ENCODE measurements at regions not wholly inside any gene's neighbourhood (a gene's known extent, or its start where the extent isn't known, plus 50 kb on each side); places are given as distances from the start of the nearest gene placed in this dataset.

DNA sequence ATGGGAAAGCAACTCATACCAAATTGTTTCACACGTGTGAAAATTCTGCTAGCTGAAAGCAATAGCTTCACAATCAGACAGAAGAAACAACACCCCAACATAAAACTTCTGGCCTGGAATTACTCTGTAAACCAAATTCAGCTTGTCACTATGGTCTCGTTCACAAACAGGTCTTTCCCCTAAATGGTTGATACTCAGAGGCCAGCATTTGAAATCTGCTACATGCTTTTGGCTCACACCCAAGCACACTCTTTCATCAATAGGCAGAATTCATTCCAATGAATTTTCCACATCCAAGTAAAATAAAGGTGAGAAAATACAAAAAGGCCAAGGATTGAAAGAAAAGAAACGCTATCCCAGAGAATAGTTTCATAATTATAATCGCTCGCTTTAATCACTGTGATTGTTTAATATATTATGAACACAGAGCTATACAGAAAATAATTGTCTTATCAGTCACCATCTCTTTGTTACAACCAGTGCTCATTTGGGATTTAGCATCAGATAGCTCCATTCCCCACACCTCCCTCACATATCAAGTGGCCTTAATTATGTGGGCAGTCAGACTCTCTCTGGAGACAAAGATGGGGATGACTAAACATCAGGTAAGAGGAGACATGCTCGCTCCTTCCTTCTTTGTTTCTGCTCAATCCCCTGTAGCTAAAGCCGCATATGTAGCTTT is 503.8 kb upstream of the ARRDC4 start:
- no peak for DNase-seq (ENCODE audit: low read depth in 1 of 2, low spot score in 1 of 2)

GRCh38 chr15:97457203-97457847 is 503.2 kb upstream of the ARRDC4 start:
- DNase-seq (ENCODE audit: low read depth in 1 of 2, low spot score in 1 of 2), result no peak

DNA sequence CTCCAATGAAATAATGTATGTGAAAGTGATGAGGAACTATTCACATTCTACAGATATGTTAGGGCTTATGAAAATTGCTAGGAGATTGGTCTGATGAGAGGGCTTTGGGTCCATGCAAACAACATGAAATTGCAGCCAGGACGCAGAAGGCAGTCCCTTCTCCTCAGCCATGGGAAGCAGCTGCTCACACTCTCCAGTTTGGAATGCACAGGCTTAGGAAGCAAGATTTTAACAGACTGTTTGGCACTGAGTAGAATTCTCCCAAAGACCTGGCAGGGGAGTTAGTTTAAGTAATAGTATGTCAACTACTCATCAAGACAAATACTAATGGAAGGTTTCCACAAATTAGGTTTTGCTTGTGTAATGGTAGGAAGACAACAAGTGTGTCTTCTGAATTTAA is 500.7 kb upstream of the ARRDC4 start:
- no peak for DNase-seq (ENCODE audit: low read depth in 1 of 2, low spot score in 1 of 2)

- no peak for DNase-seq (ENCODE audit: low read depth in 1 of 2, low spot score in 1 of 2)
Observed at GRCh38 chr15:97461226-97461625, 499.3 kb upstream of the ARRDC4 start.

GRCh38 chr15:97463696-97464095 is 496.8 kb upstream of the ARRDC4 start:
- DNase-seq (ENCODE audit: low read depth in 1 of 2, low spot score in 1 of 2), result no peak

DNA sequence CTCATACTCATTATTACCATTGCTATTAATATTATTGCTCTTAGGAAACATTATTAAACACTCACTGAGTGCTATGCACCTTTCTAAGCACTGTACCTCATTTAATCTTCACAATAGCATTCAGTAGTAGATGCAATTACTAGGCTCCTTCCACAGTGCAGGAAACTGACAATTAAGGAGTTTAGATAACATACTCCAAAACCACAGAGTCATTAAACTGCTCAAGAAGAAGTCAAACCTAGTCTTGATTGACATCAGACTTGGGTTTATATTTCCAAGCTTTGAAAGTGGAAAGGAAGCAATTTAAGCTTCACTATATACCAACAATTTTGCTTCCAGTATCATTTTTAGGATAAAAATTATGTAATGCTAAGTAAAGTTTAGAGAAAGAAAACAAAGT is 490.1 kb upstream of the ARRDC4 start:
- no peak for DNase-seq (ENCODE audit: low read depth in 1 of 2, low spot score in 1 of 2)

DNA sequence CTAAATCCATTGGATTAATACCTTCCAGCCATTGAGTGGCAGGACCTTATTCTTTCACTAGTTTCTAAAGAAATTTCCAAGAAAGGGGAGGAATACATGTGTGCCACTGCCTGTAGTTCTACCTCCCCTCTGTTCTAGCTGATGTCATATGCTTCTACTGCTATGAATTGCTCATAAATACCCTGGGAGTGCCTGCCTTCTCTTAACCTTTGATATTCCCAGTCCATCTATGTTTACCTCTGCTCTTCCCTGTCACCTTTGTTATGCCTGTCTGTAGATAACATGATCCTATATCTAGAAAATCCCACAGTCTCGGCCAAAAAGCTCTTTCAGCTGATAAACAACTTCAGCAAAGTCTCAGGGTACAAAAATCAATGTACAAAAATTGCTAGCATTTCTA is 486.9 kb upstream of the ARRDC4 start:
- DNase-seq (ENCODE audit: low read depth in 1 of 2, low spot score in 1 of 2), result no peak

GRCh38 chr15:97479957-97480356 is 480.5 kb upstream of the ARRDC4 start:
- no peak for DNase-seq (ENCODE audit: low read depth in 1 of 2, low spot score in 1 of 2)

DNA sequence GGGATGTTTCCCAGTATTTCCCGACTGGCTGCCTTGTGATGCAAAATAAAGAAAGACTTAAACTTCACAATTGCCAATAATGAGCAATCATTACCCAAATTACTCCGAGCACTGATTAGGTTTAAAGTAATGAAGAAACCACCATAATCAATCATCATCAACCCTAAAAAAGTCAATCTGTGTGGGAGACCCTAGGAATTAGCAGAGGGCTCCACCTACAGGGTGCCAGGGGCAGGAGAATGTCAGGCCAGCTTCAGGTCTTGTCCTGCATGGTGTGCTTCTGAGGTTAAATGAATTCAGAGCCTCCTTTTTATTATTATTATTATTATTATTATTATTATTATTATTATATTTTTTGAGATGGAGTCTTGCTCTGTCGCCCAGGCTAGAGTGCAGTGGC is 478.0 kb upstream of the ARRDC4 start:
- DNase-seq (ENCODE audit: low read depth in 1 of 2, low spot score in 1 of 2), result no peak

DNA sequence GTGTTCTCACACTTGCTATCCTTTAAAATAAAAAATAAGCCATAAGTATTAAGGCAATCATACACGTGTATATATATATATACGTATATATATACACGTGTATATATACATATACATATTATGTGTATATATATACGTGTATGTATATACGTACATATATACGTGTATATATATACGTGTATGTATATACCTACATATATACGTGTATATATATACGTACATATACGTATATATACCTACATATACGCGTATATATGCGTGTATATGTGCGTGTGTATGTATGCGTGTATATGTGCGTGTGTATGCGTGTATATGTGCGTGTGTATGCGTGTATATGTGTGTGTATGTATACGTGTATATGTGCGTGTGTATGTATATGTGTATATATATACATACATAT is 477.3 kb upstream of the ARRDC4 start:
- no peak for DNase-seq (ENCODE audit: low read depth in 1 of 2, low spot score in 1 of 2)

DNA sequence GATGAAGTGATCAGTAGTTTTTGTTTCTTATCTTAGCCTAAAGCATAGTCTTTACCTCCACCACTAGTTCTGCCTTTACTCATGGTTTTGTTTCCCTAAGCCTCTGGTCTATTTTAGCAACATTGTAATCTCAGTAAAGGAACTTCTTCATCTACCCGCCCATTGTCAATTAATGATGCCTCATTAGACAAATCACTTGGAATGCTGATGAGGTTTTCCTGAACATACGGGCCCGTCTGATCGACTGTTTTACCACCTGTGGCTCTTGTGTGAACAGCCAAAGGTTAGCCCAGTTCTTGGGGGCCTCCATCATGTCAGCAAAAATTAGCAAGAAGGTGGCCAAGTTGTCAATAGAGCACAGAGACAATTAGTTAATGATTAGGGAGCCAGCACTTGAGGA is 470.1 kb upstream of the ARRDC4 start:
- DNase-seq (ENCODE audit: low read depth in 1 of 2, low spot score in 1 of 2), result no peak

DNA sequence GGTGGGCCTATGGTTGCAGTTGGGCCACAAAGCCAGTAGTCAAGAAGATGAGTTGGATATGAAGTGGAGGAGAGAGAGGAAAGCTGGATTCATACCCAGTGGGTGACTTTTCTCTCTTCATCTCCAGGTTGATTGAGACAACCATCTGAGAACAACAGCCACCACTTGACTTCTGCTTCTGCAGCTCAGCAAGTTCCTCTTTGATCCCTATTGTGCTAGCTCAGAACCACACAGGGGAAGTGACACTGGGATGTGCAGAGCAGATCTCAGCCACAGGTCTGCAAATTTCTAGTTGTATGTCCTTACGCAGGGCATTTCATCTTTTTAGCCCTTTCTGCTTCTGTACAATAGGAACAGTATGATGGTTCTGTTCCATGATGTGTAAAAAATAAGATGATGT is 459.2 kb upstream of the ARRDC4 start:
- no peak for DNase-seq (ENCODE audit: low read depth in 1 of 2, low spot score in 1 of 2)

DNA sequence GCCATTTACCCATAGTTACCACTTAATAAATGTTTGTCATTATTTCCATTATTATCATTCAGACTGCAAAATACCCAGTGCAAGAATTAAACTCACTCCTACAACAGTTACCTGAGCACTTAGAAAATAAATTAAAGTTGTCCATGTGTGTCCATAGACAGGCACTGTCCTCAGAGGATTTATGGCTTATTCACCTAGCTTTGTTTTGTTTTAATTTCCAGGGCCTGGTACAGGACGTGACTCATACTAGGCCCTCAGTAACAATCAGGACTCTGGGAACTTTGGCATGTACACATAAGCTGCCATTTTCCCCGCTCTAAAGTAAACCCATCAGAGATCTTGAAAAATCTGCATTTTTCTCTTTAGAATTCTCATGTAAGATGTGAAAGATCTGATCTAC is 458.5 kb upstream of the ARRDC4 start:
- DNase-seq (ENCODE audit: low read depth in 1 of 2, low spot score in 1 of 2), result no peak

- DNase-seq (ENCODE audit: low read depth in 1 of 2, low spot score in 1 of 2), result no peak
Observed at GRCh38 chr15:97504031-97504792, 456.3 kb upstream of the ARRDC4 start.

DNA sequence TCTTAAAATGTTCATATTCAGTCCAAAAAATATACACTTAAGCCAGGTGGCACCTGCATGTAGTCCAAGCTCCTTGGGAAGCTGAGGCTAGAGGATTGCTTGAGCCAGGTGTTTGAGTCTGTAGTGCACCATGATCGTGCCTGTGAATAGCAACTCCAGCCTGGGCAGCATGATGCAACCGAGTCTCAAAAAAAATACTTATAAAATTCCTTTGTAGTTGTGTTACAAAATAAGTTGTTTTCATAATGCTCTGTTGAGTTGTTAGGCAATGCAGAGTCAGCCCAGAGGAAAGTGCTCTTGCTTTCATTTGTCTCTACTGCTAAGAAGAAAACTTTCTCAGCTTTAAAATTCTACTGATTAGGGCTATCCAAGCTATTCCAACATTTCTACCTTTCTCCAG is 442.8 kb upstream of the ARRDC4 start:
- no peak for DNase-seq (ENCODE audit: low read depth in 1 of 2, low spot score in 1 of 2)

DNA sequence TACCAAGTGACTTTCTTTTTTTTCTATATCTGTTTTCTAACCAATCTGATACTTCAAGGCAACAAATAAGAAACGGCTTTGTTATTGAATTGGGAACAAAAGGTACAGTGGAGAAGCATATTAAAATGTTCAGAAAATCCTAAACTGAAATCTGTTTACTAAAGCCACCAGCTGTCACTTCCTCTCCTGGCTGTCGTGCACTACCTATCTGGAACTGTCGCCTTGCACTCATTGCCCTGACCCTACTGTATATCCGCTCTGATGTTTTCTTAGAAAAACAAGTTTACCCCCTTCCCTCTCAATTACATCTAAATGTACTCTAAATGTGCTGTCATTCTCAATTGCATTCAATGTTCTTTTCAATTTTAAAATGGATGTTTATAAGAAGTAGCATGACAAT is 439.8 kb upstream of the ARRDC4 start:
- no peak for DNase-seq (ENCODE audit: low read depth in 1 of 2, low spot score in 1 of 2)

DNA sequence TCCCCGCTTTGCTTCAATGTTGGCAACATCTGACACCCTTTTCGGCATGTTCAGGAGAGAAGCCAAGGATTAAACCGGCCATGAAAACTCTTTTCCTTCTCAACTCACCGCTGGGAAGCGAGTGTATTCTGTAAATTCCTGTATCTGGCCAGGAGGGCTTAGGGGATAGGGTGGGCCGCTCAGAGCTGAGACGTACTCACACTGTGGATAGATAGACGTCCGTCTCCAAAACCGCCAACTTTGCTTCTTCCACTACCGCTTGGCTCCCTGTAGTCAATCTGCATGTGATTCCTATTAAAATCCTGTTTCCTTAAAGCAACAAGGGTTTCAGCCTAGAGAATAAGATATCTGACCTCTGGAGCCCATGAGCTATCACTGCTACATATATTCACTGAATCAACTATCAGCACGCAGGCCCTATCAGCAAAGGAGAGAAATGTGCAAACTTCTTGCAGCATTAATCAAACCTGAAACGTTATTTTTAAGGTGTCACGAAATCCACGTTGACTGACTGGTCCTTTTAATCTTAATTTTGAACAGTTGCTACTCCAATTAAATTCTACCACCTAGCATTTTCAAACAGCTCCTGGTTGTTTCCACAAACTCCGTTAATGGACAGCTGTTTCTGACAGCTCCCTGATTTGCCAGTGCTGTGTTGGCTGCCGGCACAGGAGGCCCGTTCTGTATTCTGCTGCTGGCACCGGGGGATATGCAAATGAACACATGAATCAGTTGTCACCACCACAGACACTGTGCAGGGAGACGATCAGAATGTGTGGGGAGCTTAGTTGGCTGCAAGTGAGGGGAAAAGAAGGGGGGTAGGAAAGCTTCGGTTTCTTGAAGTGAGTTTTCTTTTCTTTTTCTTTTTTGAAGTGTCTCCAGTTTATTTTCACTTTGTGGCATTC is 438.9 kb upstream of the ARRDC4 start:
- DNase-seq (ENCODE audit: low read depth in 1 of 2, low spot score in 1 of 2), result no peak

- no peak for DNase-seq (ENCODE audit: low read depth in 1 of 2, low spot score in 1 of 2)
Observed at GRCh38 chr15:97522347-97522746, 438.2 kb upstream of the ARRDC4 start.

- DNase-seq (ENCODE audit: low read depth in 1 of 2, low spot score in 1 of 2), result no peak
Observed at GRCh38 chr15:97525809-97526208, 434.7 kb upstream of the ARRDC4 start.

DNA sequence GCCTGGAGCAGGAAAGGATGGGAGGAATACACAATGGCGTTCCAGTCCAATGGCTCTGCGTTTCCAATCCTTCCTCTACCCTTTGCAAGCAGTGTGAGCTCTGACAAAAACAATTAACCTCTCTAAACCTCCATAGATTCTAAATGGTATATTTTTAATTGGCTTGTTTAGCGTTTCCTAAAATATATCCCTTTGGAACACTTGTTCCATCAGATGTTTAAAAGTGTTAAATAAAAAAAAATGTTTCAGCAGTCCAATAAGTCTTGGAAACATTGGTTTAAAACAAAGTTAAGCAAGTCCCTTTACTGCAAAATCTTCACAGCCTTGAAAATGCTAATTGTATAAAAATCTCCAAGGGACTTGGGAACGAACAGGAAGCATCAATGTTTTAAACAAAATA is 432.3 kb upstream of the ARRDC4 start:
- no peak for DNase-seq (ENCODE audit: low read depth in 1 of 2, low spot score in 1 of 2)

DNA sequence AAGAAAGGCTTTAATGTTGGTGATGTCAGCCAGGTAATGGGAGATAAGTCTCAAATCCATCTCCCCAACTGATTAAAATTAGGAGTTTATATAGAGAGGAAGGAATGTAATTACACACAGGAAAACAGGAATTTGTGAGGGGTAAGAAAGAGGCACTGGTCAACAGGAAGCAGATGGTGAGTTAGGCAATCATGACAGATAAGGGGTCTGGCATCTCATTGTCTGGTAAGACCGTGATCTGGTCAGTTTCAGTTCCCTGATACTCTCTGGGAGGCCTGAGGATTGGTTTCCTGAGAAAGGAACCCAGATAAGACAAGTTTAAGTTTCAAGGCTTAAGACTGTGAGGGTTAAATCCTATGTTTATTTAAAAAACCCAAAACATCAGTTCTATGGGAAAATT is 414.7 kb upstream of the ARRDC4 start:
- DNase-seq (ENCODE audit: low read depth in 1 of 2, low spot score in 1 of 2), result no peak

All from activated CD4-positive, alpha-beta T cell treated with anti-CD3 and anti-CD28 coated beads, Interleukin-2, amount 50 U/mL, for 24 hours (primary cell).